HFF-Myc (cell line): ENCODE measurements at regions not wholly inside any gene's neighbourhood (a gene's known extent, or its start where the extent isn't known, plus 50 kb on each side); places are given as distances from the start of the nearest gene placed in this dataset.

Experiments used
- DNase-seq: peaks from one replicate; pipeline ENCODE4 v3.0.0-alpha.2; 2011; ENCODE audit warnings: low read depth; ENCODE audit errors: extremely low read depth
- H3K4me3 ChIP-seq: replicated peaks from 2 replicates; pipeline ENCODE4 v1.5.1; 2011; ENCODE audit warnings: low read depth, mild to moderate bottlenecking, control low read depth, low read length
- CTCF ChIP-seq: IDR thresholded peaks from 2 replicates; pipeline ENCODE4 v1.5.1; 2012; ENCODE audit warnings: mild to moderate bottlenecking, low read depth, low read length, control low read depth; ENCODE audit errors: missing control alignments

- no peak overlapping the region for H3K4me3 ChIP-seq
- TF ChIP-seq CTCF: no peak
- no peak for DNase-seq
Observed at GRCh38 chrX:139224953-139225665, 305.4 kb upstream of the F9 start.

GRCh38 chrX:139222511-139223200 is 307.9 kb upstream of the F9 start:
- no peak for TF ChIP-seq CTCF
- DNase-seq: no peak
- no peak overlapping the region for H3K4me3 ChIP-seq

- TF ChIP-seq CTCF: no peak
- no peak for DNase-seq
- H3K4me3 ChIP-seq: no peak overlapping the region
Observed at GRCh38 chrX:139213241-139213709, 317.3 kb upstream of the F9 start.

GRCh38 chrX:139211568-139212182 is 318.9 kb upstream of the F9 start:
- DNase-seq: no peak
- no peak overlapping the region for H3K4me3 ChIP-seq
- TF ChIP-seq CTCF: no peak

GRCh38 chrX:139209342-139209741 is 321.2 kb upstream of the F9 start:
- no peak for DNase-seq
- H3K4me3 ChIP-seq: no peak overlapping the region
- TF ChIP-seq CTCF: no peak

GRCh38 chrX:139207655-139208054 is 322.9 kb upstream of the F9 start:
- no peak overlapping the region for H3K4me3 ChIP-seq
- TF ChIP-seq CTCF: no peak
- DNase-seq: no peak
